ENCODE measurements at regions not wholly inside any gene's neighbourhood (a gene's known extent, or its start where the extent isn't known, plus 50 kb on each side); places are given as distances from the start of the nearest gene placed in this dataset.

DNA sequence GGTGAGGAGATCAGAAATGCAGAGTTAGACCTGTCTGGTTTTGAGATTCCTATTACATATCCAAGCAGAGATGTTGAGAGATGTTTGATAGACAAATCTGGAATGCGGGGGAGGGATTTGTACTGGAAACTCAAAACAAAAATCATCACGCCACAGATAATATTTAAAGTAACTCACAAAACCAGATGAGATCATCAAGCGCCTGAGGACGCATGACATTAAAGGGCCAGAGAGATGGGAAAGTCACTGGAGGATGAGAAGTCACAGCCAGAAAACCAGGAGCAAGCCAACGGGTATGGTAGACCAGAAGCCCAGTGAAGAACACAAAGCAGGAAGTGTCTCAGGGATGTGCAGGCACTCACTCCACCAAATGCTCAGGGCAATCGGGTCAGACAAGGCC lies 87.7 kb downstream of the DLL1 start:
- DNase-seq, result no peak
- TF ChIP-seq, protein P1, sequence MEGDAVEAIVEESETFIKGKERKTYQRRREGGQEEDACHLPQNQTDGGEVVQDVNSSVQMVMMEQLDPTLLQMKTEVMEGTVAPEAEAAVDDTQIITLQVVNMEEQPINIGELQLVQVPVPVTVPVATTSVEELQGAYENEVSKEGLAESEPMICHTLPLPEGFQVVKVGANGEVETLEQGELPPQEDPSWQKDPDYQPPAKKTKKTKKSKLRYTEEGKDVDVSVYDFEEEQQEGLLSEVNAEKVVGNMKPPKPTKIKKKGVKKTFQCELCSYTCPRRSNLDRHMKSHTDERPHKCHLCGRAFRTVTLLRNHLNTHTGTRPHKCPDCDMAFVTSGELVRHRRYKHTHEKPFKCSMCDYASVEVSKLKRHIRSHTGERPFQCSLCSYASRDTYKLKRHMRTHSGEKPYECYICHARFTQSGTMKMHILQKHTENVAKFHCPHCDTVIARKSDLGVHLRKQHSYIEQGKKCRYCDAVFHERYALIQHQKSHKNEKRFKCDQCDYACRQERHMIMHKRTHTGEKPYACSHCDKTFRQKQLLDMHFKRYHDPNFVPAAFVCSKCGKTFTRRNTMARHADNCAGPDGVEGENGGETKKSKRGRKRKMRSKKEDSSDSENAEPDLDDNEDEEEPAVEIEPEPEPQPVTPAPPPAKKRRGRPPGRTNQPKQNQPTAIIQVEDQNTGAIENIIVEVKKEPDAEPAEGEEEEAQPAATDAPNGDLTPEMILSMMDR (IDR thresholded peaks at IDR 0.05), result no peak
- Histone ChIP-seq H3K9me3 (no peaks in the 10 kb centered on the region), H3K4me1 (no peaks in the 10 kb centered on the region), H3K4me3 (no peak overlapping the region), H3K27ac (no peak overlapping the region), H3K36me3 (no peaks in the 10 kb centered on the region), H3K27me3 (no peaks in the 10 kb centered on the region)
- no peak for ATAC-seq
- intact Hi-C loops (cut with DNase I), result no loop called here

DNA sequence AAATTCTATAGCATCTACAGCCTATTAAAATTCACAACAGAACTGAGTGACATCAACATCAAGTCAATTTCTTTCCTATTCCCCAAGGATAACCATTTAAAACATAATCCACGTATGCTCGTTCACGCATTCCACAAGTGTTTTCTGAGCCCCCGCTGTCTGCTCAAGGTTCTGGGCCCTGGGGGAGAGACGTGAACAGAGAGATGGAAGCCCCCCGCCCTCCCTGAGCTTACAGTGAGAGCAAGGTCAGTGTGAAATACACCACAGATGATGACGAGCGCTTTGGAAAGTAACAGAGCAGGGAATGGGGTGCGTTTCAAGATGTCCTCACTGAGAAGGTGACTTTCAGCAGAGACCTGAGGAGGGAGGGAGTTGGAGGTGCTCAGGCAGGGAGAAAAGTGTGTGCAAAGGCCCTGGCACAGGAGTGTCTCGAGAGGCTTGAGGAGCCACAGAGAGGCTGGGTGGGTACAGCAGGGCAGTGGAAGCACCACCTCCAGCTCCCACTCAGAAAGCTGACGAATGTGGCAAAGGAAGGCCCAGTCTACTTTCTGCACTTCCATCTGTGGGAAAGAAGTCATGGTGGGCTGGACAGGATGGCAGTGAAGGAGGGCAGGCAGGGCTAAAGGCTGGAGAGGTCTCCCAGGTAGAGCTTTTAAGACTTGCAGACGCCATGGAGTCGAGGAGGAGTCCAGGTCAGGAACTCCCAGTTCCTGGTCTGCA lies 88.3 kb downstream of the DLL1 start:
- Histone ChIP-seq H3K36me3 (no peaks in the 10 kb centered on the region), H3K4me3 (no peak overlapping the region), H3K4me1 (no peaks in the 10 kb centered on the region), H3K27me3 (no peaks in the 10 kb centered on the region), H3K27ac (no peak overlapping the region), H3K9me3 (no peaks in the 10 kb centered on the region)
- TF ChIP-seq, protein P1 (IDR thresholded peaks at IDR 0.05), result no peak
- no peak for DNase-seq
- no peak for ATAC-seq
- intact Hi-C loops (cut with DNase I), result no loop called here

DNA sequence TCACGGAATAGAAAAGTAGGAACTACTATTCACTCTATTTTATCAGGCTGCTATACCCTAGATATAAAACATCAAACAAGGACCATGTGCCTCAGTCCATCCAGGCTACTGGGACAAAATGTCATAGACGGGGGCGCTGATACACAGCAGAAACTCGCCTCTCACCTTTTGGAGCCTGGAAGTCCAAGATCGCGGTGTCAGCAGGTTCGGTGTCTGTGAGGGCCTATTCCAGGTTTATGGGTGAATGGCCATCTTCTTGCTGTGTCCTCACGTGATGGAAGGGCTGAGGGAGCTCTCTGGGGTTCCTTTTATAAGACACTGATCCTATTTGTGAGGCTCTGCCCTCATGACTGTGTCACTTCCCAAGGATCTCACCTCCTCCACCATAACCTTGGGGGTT lies 89.5 kb downstream of the DLL1 start:
- no peaks in the 10 kb centered on the region for H3K36me3 ChIP-seq
- TF ChIP-seq, protein P1 (IDR thresholded peaks at IDR 0.05), result no peak
- H3K4me1 ChIP-seq, result no peaks in the 10 kb centered on the region
- intact Hi-C loops (cut with DNase I), result no loop called here
- no peaks in the 10 kb centered on the region for H3K27me3 ChIP-seq
- H3K4me3 ChIP-seq, result no peak overlapping the region
- no peak overlapping the region for H3K27ac ChIP-seq
- no peak for DNase-seq
- ATAC-seq, result no peak
- H3K9me3 ChIP-seq, result no peaks in the 10 kb centered on the region

DNA sequence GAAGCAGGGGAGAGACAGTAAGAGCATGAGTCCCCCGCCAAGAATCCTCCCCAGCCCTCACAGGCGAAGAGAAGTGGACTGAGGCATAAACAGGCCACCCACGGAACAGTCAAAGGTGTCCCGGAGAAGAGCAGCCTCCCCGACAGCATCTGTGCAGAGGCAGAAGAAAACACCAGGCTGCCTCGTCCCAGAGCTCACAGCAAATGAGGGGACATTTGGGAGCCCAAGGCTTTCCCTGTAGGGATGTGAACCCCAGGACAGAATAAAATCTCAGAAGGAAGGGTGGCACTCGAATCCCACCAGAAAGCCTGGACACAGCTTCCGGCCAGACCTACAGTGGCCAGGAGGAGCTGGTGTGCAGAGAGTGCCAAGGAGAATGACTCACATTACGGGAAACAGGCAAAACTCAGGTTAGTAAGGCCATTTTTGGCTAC lies 90.4 kb downstream of the DLL1 start:
- H3K9me3 ChIP-seq, result no peaks in the 10 kb centered on the region
- TF ChIP-seq, protein P1 (IDR thresholded peaks at IDR 0.05), result no peak
- H3K4me1 ChIP-seq, result no peaks in the 10 kb centered on the region
- H3K27me3 ChIP-seq, result no peaks in the 10 kb centered on the region
- no peak overlapping the region for H3K27ac ChIP-seq
- H3K4me3 ChIP-seq, result no peak overlapping the region
- DNase-seq, result no peak
- H3K36me3 ChIP-seq, result no peaks in the 10 kb centered on the region
- intact Hi-C loops (cut with DNase I), result no loop called here
- ATAC-seq, result no peak

DNA sequence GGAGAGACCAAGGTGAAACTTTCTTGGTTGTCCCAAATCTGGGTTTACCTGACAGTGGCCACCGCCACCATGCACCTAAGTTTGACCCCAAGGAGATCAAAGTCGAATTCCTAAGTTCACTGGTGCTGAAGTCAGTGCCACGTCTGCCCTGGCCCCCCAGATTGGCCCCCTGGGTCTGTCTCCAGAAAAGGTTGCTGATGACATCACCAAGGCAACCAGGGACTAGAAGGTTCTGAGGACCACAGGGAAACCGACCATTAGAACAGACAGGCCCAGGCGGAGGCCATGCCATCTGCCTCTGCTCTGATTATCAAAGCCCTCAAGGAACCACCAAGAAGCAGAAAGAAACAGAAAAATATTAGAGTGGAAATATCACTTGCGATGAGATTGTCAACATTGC lies 91.2 kb downstream of the DLL1 start:
- H3K4me3 ChIP-seq, result no peak overlapping the region
- TF ChIP-seq, protein P1 (IDR thresholded peaks at IDR 0.05), result no peak
- H3K27ac ChIP-seq, result no peak overlapping the region
- H3K27me3 ChIP-seq, result no peaks in the 10 kb centered on the region
- no peaks in the 10 kb centered on the region for H3K36me3 ChIP-seq
- ATAC-seq (no peak), DNase-seq (no peak)
- H3K9me3 ChIP-seq, result no peaks in the 10 kb centered on the region
- no peaks in the 10 kb centered on the region for H3K4me1 ChIP-seq
- intact Hi-C loops (cut with DNase I), result no loop called here

DNA sequence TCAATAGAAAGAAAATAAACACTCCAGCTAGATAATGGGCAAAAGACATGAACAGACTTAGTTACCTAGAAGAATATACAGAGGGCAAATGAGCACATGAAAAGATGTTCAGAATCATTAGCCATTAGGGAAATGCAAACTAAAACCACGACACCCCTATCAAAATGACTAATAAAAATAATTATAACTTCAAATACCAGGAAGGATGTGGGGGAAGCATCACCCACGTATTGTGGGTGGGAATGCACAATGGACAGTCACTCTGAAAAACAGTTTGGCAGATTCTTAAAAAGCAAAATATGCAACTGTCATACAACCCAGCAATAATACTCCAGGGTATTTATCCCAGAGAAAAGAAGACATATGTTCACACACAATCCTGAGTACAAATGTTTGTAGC lies 92.6 kb downstream of the DLL1 start:
- H3K4me1 ChIP-seq, result no peaks in the 10 kb centered on the region
- no peaks in the 10 kb centered on the region for H3K9me3 ChIP-seq
- no peaks in the 10 kb centered on the region for H3K27me3 ChIP-seq
- no peak for DNase-seq
- TF ChIP-seq, protein P1 (IDR thresholded peaks at IDR 0.05), result no peak
- H3K36me3 ChIP-seq, result no peaks in the 10 kb centered on the region
- intact Hi-C loops (cut with DNase I), result no loop called here
- no peak for ATAC-seq
- H3K27ac ChIP-seq, result no peak overlapping the region
- no peak overlapping the region for H3K4me3 ChIP-seq

Measured in upper lobe of right lung (tissue), 1 donor.